Left ventricle myocardium inferior (tissue), 1 donor: ENCODE measurements at regions not wholly inside any gene's neighbourhood (a gene's known extent, or its start where the extent isn't known, plus 50 kb on each side); places are given as distances from the start of the nearest gene placed in this dataset.

Source experiments
- DNase-seq: peaks from one replicate; pipeline ENCODE4 v3.0.0-alpha.2; 2020
- H3K27ac ChIP-seq: fragments of 200-600 bp; replicated peaks from 2 replicates; pipeline ENCODE4 v1.8.0; 2021
- H3K27me3 ChIP-seq: fragments of 200-600 bp; 2 replicates; pipeline ENCODE4 v1.8.0; 2021; ENCODE audit warnings: low read depth
- H3K36me3 ChIP-seq: fragments of 200-600 bp; 2 replicates; pipeline ENCODE4 v1.8.0; 2021
- H3K4me1 ChIP-seq: fragments of 200-600 bp; 2 replicates; pipeline ENCODE4 v1.8.0; 2021
- H3K4me3 ChIP-seq: fragments of 200-600 bp; 2 replicates; pipeline ENCODE4 v1.8.0; 2021; ENCODE audit warnings: mild to moderate bottlenecking, moderate library complexity
- H3K9me3 ChIP-seq: fragments of 200-600 bp; replicated peaks from 2 replicates; pipeline ENCODE4 v1.8.0; 2021
- CTCF ChIP-seq: fragments of 200-600 bp; IDR thresholded peaks from 2 replicates; pipeline ENCODE4 v1.8.0; 2021; ENCODE audit warnings: antibody characterized with exemption, mild to moderate bottlenecking, borderline replicate concordance
- intact Hi-C: fragments of 100-400 bp; cut with micrococcal nuclease; formaldehyde crosslinking; loops from one replicate; pipeline ENCODE4 v1.11.0; 2022
- donor health status: DM: no; HTN: yes; CAD: no; lungs with severe emphysema.

- no peak for DNase-seq
- Histone ChIP-seq H3K27ac (no peak overlapping the region), H3K36me3 (peaks cover 11% of the 10 kb centered on the region), H3K9me3 (peaks cover 4% of the 10 kb centered on the region), H3K27me3 (no peaks in the 10 kb centered on the region), H3K4me3 (no peak overlapping the region), H3K4me1 (peaks cover 9% of the 10 kb centered on the region)
- TF ChIP-seq CTCF = no peak
- intact Hi-C loops = no loop called here
Measured at GRCh38 chr10:45534572-45534971, 138.0 kb downstream of the ZFAND4 start.

GRCh38 chr10:45532480-45532879 is 140.1 kb downstream of the ZFAND4 start:
- Histone ChIP-seq H3K4me3 (no peak overlapping the region), H3K27ac (no peak overlapping the region), H3K9me3 (peaks cover under 1% of the 10 kb centered on the region), H3K36me3 (peaks cover 11% of the 10 kb centered on the region), H3K4me1 (peaks cover 9% of the 10 kb centered on the region), H3K27me3 (no peaks in the 10 kb centered on the region)
- DNase-seq = no peak
- no peak for TF ChIP-seq CTCF
- intact Hi-C loops = no loop called here

- Histone ChIP-seq H3K27ac (no peak overlapping the region), H3K27me3 (no peaks in the 10 kb centered on the region), H3K9me3 (no peaks in the 10 kb centered on the region), H3K4me1 (peaks cover 8% of the 10 kb centered on the region), H3K4me3 (no peak overlapping the region), H3K36me3 (no peaks in the 10 kb centered on the region)
- DNase-seq = no peak
- TF ChIP-seq CTCF = no peak
- intact Hi-C loops = loop anchor here (10.0 kb wide), 1 partner anchor 52 kb away; no protein-coding TSS in a partner anchor
Measured at GRCh38 chr10:45526309-45526905, 146.2 kb downstream of the ZFAND4 start.

GRCh38 chr10:45520476-45520875 is 146.5 kb downstream of the ALOX5 start:
- no peak for DNase-seq
- H3K36me3 ChIP-seq = no peaks in the 10 kb centered on the region
- intact Hi-C loops = loop anchor here (10.0 kb wide), 1 partner anchor 46 kb away; no protein-coding TSS in a partner anchor
- H3K4me3 ChIP-seq = no peak overlapping the region
- H3K9me3 ChIP-seq = no peaks in the 10 kb centered on the region
- no peak overlapping the region for H3K27ac ChIP-seq
- H3K4me1 ChIP-seq = no peaks in the 10 kb centered on the region
- H3K27me3 ChIP-seq = no peaks in the 10 kb centered on the region
- no peak for TF ChIP-seq CTCF

- intact Hi-C loops = no loop called here
- Histone ChIP-seq H3K4me1 (no peaks in the 10 kb centered on the region), H3K27ac (no peak overlapping the region), H3K27me3 (no peaks in the 10 kb centered on the region), H3K9me3 (no peaks in the 10 kb centered on the region), H3K36me3 (no peaks in the 10 kb centered on the region), H3K4me3 (no peak overlapping the region)
- no peak for TF ChIP-seq CTCF
- no peak for DNase-seq
Measured at GRCh38 chr10:45518741-45519140, 144.7 kb downstream of the ALOX5 start.

GRCh38 chr10:45515630-45516029 is 141.6 kb downstream of the ALOX5 start:
- H3K27me3 ChIP-seq = no peaks in the 10 kb centered on the region
- no peak overlapping the region for H3K27ac ChIP-seq
- intact Hi-C loops = no loop called here
- no peak for TF ChIP-seq CTCF
- no peak for DNase-seq
- no peaks in the 10 kb centered on the region for H3K9me3 ChIP-seq
- H3K4me1 ChIP-seq = no peaks in the 10 kb centered on the region
- H3K4me3 ChIP-seq = no peak overlapping the region
- H3K36me3 ChIP-seq = no peaks in the 10 kb centered on the region
